ENCODE measurements at regions not wholly inside any gene's neighbourhood (a gene's known extent, or its start where the extent isn't known, plus 50 kb on each side); places are given as distances from the start of the nearest gene placed in this dataset.
"Not testable (repeated sequence)": the region's sequence is repeated elsewhere in the genome, so short reads cannot be mapped to it uniquely, and the experiment has no call there.

DNA sequence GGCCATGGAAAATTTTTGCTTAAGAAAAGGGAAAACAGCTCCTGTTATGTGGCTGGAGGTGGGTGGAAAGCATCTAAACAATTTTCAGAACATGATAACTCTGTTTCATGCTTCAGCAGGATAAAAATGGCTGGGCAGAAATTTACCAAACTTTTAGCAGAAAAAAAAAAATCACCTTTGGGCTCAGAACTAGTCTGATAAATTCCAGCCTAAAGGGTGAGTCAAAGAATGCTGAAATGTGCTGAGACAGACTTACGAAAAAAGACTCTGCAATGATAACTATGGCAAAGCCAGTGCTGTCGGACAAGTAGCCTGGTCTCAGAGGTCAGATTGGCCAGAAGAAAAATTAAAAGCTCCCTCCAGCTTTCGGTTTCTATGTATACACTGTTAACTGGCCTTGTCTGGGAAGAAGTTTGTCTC, 123.6 kb downstream of the LRATD1 start:
- no peak for DNase-seq

DNA sequence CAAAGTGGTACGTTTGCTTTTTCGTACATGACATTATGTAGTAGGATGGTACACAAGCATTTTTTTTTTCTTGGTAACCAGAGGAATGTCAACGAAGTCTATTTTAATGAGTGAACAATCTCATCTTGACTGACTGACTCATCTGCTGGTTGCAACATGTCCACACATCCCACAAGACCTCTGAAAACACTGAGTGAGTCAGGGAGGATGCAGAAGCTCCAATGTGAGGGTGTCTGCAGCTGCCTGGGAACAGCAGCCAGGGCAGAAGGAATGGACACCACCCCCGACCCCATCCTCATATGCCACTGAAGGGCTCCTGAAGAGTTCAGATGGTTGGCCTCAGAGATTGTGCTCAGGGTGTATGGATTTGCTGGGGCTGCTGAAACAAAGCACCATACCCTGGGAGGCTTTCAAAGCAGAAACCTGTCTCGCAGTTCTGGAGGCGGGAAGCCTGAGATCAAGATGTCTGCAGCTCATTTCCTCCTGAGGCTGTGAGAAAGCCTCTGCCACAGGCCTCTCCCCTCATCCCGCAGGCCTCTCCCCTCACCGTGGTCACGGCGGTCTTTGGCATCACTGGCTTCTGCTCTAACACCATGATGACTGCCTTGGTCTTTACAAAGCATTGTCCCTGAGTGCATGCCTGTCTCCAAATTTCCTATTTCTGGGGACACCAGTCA, 124.6 kb downstream of the LRATD1 start:
- DNase-seq, result no peak

- DNase-seq, result no peak
Measured at GRCh38 chr2:14759082-14759481, 126.6 kb downstream of the LRATD1 start.

DNA sequence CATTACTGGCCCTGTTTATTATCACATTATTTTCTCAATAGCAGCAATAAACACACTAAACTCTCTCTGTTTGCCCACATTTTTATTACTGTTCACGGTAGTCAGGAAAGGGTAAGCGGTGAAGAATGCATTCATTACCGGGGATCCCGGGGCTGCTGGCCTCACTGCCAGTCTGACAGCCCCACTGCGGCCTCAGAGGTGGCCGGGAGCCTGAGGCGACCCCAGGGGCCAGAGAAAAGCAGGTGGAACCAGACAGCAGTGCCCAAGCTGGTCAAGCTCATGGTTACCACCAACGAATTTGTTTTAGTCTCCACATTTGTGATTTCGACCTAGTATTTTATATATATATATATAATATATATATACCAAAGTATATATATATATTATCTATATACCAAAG, 127.7 kb downstream of the LRATD1 start:
- DNase-seq, result no peak

DNA sequence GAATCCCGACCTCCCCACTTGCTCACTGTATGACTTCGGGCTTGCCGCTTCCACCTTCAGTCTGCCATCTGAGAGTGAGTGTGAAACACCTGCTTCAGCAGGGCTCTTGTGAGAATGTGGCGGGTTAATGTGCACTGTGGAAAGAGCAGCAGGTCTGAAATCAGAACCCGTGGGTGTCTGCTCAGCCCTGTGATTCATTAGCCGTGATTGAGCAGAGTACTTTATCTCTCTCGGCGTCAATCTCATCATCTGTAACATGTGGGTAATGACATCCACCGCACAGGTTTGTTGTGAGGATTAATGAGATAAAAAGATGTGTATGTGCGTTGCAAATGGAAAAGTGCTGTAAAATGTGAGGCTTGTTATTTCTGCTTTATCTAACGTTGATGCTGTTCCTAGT, 128.6 kb downstream of the LRATD1 start:
- DNase-seq, result no peak

- no peak for DNase-seq
Measured at GRCh38 chr2:14773696-14774095, 141.2 kb downstream of the LRATD1 start.

DNA sequence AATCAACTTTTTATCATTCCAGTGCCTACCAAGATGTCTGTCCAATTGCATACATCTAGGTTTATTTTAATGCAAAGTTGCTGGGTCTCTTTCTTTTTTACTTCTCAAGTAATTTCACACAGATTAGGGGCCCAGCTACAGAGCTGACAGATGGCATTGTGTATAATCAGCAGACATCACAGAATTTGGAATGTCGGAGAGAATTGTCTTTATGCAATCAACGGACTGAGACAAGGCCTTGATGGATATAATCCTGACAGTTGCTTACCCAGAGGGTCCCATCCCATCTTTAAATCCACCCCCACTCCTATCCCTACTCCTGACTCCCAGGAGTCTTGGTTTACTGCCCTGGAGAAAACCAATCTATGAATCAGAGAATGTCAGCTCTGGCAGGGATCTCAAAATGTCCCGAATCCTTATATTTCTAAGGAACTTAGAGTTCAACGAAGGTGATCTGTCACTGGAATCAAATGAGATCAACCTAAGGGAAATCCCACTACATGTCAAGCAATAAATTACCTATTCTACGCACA, 142.0 kb downstream of the LRATD1 start:
- no peak for DNase-seq

DNA sequence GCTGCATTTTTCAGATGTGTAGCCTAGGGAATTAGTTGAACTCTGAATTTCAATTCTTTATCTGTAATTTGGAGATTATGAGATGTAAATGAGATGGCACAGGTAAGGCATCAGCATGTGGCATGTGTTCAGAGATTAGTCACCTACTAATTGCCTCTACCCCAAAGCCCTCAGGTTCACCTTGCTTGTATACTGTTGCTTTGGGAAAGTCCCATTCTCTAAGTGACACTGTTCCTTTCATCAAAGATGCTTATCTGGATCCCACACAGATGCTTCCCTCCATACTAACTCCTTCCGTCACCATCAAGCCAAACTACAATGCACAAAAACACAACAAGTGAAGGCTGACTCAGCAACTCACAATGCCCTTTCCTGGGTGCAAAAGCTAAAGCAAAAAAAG, 143.7 kb downstream of the LRATD1 start:
- no peak for DNase-seq

- DNase-seq, result no peak
Measured at GRCh38 chr2:14778015-14778414, 145.5 kb downstream of the LRATD1 start.

DNA sequence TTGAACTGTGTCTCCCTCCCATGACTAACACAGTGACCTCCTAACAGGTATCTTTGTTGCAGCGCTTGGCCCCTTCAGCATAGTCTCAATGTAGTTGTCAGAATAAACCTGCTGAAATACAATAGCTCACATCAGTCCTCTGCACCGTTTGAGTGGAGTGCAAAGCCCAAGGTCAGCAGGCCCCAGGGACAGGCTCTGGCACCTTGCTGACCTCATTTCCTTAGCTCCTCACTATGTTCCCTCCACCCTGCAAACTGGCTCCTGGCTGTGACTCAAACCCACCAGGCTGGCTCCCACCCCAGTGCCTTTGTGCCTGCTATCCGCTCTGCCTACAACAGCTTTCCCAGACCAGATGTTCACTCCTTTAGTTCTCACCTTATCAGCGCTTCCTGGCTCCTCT, 146.7 kb downstream of the LRATD1 start:
- no peak for DNase-seq

- peak; percentile 24 for DNase-seq
Measured at GRCh38 chr2:14781142-14781541, 148.6 kb downstream of the LRATD1 start.

GRCh38 chr2:14788814-14789213, 156.3 kb downstream of the LRATD1 start:
- not testable (repeated sequence) for DNase-seq

- no peak for DNase-seq
Measured at GRCh38 chr2:14790041-14790640, 157.6 kb downstream of the LRATD1 start.

- no peak for DNase-seq
Measured at GRCh38 chr2:14803994-14804393, 171.5 kb downstream of the LRATD1 start.

DNA sequence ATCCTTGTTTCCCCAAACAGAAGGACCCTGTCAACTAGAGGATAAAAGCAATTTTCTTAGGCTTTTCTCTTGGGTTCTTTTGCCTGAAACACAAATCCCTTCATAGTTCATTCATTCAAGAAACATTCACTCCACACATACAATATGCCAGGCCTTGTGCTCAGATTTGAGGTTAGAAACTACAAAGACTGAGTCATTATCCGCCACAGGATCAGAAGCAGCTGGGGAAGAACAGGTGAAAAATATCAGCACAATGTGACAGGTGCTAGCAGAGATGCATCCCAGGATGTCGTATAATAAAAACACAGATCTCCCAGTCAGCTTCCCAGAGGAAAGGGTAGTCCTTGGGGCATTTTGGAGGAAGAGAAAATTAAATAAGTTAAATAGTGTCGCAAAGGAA, 172.4 kb downstream of the LRATD1 start:
- no peak for DNase-seq

DNA sequence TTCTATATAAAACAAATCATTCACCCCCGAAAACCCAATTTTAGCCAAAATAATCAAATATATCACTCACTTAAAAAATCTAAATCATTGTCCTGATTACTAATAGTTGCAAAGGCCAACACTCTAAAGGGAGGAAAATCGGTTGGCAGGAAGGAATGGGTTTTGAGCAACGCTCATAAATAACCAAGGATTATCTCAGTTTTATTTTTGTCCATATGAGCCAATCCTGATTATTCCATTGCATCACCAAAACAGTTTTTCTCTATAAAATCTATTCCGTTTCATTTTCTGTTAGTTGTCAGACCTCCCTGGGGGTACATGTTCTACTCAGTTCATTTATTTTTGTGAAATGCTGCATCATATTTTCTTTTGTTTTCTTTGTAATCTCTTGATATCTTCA, 174.1 kb downstream of the LRATD1 start:
- DNase-seq, result no peak

GRCh38 chr2:14815201-14815600, 182.7 kb downstream of the LRATD1 start:
- no peak for DNase-seq

DNA sequence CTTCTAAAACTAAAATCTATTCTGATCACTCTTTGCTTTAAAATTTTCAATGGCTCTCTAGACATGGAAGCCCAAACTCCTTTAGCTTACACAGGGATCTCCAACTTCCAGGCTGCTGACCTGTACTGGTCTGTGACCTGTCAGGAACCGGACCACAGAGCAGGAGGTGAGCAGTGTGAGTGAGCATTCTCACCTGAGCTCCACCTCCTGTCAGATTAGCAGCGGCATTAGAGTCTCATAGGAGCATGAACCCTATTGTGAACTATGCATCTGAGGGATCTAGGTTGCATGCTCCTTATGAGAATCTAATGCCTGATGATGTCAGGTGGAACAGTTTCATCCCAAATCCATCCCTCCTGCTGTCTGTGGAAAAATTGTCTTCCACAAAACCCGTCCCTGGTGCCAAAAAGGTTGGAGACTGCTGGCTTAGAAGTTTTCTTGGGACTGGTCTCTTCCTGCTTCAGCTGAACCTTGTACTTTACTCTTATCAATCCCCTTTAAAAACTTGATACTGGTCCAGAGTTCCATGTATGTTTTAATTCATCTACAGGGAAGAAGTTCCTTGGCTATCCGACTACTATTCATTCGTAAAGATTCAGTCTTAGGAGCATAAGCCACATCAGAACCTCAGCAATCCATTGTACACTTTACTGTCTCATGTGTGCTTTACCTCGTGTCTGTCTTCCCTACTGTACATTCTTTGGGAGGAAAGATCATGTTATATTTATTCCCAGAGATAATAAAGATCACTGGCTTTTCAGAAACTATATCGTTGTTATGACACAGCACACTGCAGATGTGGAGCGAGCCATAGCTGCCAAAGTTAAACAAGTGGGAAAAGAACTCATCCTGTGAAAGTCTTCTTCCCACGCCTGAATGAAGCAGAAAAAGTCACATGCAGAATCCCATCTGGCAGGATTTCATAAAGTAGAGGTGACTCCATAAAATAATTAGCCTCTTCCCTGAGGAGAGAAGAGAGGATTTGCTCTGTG, 183.8 kb downstream of the LRATD1 start:
- no peak for DNase-seq

GRCh38 chr2:14817848-14818247, 185.3 kb downstream of the LRATD1 start:
- no peak for DNase-seq

GRCh38 chr2:14826518-14826917, 194.0 kb downstream of the LRATD1 start:
- DNase-seq, result no peak

GRCh38 chr2:14827226-14828023, 194.9 kb downstream of the LRATD1 start:
- no peak for DNase-seq

- no peak for DNase-seq
Measured at GRCh38 chr2:14828223-14828622, 195.7 kb downstream of the LRATD1 start.

DNA sequence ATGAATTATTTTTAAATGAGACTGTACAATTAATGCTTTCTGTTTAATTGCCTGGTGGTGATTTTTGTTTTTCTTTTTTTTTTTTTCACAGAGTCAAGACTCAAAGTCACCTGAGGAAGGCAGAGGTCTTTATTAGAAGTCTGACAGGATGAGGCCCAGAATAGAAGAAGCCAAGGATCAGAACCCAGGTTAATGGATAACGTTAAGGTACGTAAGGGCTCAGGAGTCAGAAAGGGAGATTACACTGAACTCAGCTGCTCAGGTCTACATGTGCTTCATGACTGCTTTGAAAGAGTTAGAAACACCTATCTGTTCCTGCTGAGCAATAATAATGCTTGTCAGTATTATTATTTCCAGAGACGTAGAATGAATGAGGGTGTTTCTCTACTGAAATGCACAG, 196.5 kb downstream of the LRATD1 start:
- no peak for DNase-seq

Data from NCI-H1092 treated with DMSO at 0.1 percent for 48 hours (cell line).